ENCODE measurements at regions not wholly inside any gene's neighbourhood (a gene's known extent, or its start where the extent isn't known, plus 50 kb on each side); places are given as distances from the start of the nearest gene placed in this dataset.

DNA sequence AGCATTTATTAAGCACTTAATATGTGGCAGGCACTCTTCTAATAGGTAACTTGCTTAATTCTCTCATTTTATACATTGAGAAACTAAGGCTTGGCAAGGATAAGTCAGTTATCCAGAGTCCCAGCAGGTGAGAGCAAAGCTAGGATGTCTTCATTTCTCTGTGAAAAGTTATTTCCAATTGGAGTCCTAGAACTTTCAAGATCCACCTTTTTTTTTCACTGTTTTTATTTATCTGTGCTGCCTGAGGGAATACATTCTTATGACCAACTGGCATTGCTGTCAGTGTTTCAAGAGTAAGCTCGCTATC, 56.2 kb upstream of the ETAA1 start:
- Histone ChIP-seq H3K4me3 (ENCODE audit: insufficient read depth, low read depth, low read length) (no peak overlapping the region), H4K8ac (ENCODE audit: low read depth in 2 of 2, low read length in 2 of 2) (no peak overlapping the region), H3K9me3 (ENCODE audit: control insufficient read depth, insufficient read depth, low read length) (peaks cover 4% of the 10 kb centered on the region), H2AK9ac (replicated peaks; ENCODE audit: low read depth, low read length, poor library complexity) (no peak overlapping the region), H2BK120ac (ENCODE audit: low read depth, low read length) (no peak overlapping the region), H4K20me1 (ENCODE audit: insufficient read depth, low read length) (no peaks in the 10 kb centered on the region), H4K5ac (ENCODE audit: low read depth, low read length) (no peak overlapping the region), H3K9ac (ENCODE audit: low read depth, low read length) (no peak overlapping the region), H2BK5ac (ENCODE audit: low read depth, low read length, poor library complexity, severe bottlenecking) (no peak overlapping the region), H3K27me3 (ENCODE audit: control insufficient read depth, insufficient read depth, low read length) (no peaks in the 10 kb centered on the region), H3K79me1 (ENCODE audit: low read depth in 1 of 2, low read length in 2 of 2) (no peaks in the 10 kb centered on the region), H2AK5ac (ENCODE audit: low read depth, low read length) (no peak overlapping the region), H2BK15ac (ENCODE audit: low read depth, low read length) (no peak overlapping the region), H3K56ac (ENCODE audit: extremely low read depth, insufficient read depth, low read length) (no peak overlapping the region), H3K36me3 (ENCODE audit: control insufficient read depth, insufficient read depth, low read length) (no peaks in the 10 kb centered on the region), H4K91ac (ENCODE audit: insufficient read depth, low read depth, low read length) (no peak overlapping the region), H3K4me1 (ENCODE audit: control insufficient read depth, insufficient read depth, low read length) (no peaks in the 10 kb centered on the region), H2BK20ac (ENCODE audit: low read depth, low read length) (no peak overlapping the region), H3K23ac (ENCODE audit: low read depth, low read length) (no peak overlapping the region), H3K9me1 (ENCODE audit: insufficient read depth, low read length) (no peaks in the 10 kb centered on the region), H2AFZ (replicated peaks; ENCODE audit: low read length, poor library complexity) (no peak overlapping the region), H3K27ac (ENCODE audit: insufficient read depth, low read length) (no peak overlapping the region), H3K4me2 (ENCODE audit: low read depth, low read length) (no peak overlapping the region), H3K18ac (ENCODE audit: low read depth, low read length) (no peak overlapping the region), H3K4ac (ENCODE audit: low read depth, low read length) (no peak overlapping the region), H3K14ac (replicated peaks; ENCODE audit: low read depth, low read length) (no peak overlapping the region)
- TF ChIP-seq MXI1 (IDR thresholded peaks at IDR 0.05; ENCODE audit: borderline replicate concordance, low read depth, low read length) (no peak), NFE2L2 (IDR thresholded peaks at IDR 0.05; ENCODE audit: low read depth, low read length) (no peak), SMC3 (IDR thresholded peaks at IDR 0.05; ENCODE audit: low read depth, low read length) (no peak)
- ChIA-PET CTCF (no interaction called here), POLR2A (ENCODE audit: unreplicated experiment) (interaction anchor here (0.5 kb wide), 1 partner anchor 9 kb away, joined by 6 read pairs; no protein-coding TSS in a partner anchor)
- 100% methylated on average over 1 of the region's 1 CpG; no CpG with 5 or more reads in 1 of the 2 experiments for WGBS, 2 experiments (ENCODE audit: extremely low coverage in 2 of 2, insufficient read length in 1 of 2)
- DNase-seq = no peak
- no TSS peak for BruUV-seq (replicated peaks)
- ATAC-seq (ENCODE audit: low read depth) = no peak
- intact Hi-C loops (cut with micrococcal nuclease) (no loop called here), in situ Hi-C loops (cut with MboI; ENCODE audit: low sequenced_read_pairs) (no loop called here), dilution Hi-C loops (cut with HindIII; ENCODE audit: low sequenced_read_pairs, unreplicated experiment) (no loop called here)

Data from IMR-90 (cell line).